Calu3 (cell line): ENCODE measurements at regions not wholly inside any gene's neighbourhood (a gene's known extent, or its start where the extent isn't known, plus 50 kb on each side); places are given as distances from the start of the nearest gene placed in this dataset.

ENCODE experiments used
- BruUV-seq: library from RNA; stranded (reverse); fragments of 400-500 nt; replicated peaks from 2 replicates; lab custom pipeline; 2021; lab: Mats Ljungman, UMichigan
- CTCF ChIA-PET: fragments of 300-600 bp; sonication (Branson Sonifier 250); formaldehyde crosslinking; loops from one replicate; lab custom pipeline; 2022; ENCODE audit warnings: antibody characterized with exemption; lab: Charles Lee
- DNase-seq: peaks from one replicate; pipeline ENCODE4 v3.0.0; 2022
- H3K27ac Mint-ChIP-seq: one replicate; pipeline ENCODE4 v1.8.0; 2022; ENCODE audit warnings: mixed read lengths; ENCODE audit not compliant: unreplicated experiment
- H3K27me3 Mint-ChIP-seq: one replicate; pipeline ENCODE4 v1.8.0; 2022; ENCODE audit warnings: mixed read lengths; ENCODE audit not compliant: unreplicated experiment
- H3K36me3 Mint-ChIP-seq: one replicate; pipeline ENCODE4 v1.8.0; 2022; ENCODE audit warnings: mild to moderate bottlenecking, moderate library complexity, mixed read lengths; ENCODE audit not compliant: insufficient read depth, unreplicated experiment
- H3K4me1 Mint-ChIP-seq: one replicate; pipeline ENCODE4 v1.8.0; 2022; ENCODE audit warnings: mild to moderate bottlenecking, low read depth, mixed read lengths; ENCODE audit not compliant: unreplicated experiment
- H3K4me3 Mint-ChIP-seq: one replicate; pipeline ENCODE4 v1.8.0; 2022; ENCODE audit warnings: mild to moderate bottlenecking, low read depth, moderate library complexity, mixed read lengths; ENCODE audit not compliant: unreplicated experiment
- H3K9me3 Mint-ChIP-seq: one replicate; pipeline ENCODE4 v1.8.0; 2022; ENCODE audit warnings: low read depth, mixed read lengths; ENCODE audit not compliant: unreplicated experiment
- intact Hi-C: fragments of 100-400 bp; cut with micrococcal nuclease; formaldehyde crosslinking; loops from one replicate; pipeline ENCODE4 v1.10.0; 2022; ENCODE audit not compliant: unreplicated experiment
- TF ChIP-seq, protein P1 (sequence below): fragments of 200-600 bp; IDR thresholded peaks from one replicate; pipeline ENCODE4 v1.8.0; 2022; ENCODE audit warnings: antibody characterized with exemption; ENCODE audit not compliant: unreplicated experiment

DNA sequence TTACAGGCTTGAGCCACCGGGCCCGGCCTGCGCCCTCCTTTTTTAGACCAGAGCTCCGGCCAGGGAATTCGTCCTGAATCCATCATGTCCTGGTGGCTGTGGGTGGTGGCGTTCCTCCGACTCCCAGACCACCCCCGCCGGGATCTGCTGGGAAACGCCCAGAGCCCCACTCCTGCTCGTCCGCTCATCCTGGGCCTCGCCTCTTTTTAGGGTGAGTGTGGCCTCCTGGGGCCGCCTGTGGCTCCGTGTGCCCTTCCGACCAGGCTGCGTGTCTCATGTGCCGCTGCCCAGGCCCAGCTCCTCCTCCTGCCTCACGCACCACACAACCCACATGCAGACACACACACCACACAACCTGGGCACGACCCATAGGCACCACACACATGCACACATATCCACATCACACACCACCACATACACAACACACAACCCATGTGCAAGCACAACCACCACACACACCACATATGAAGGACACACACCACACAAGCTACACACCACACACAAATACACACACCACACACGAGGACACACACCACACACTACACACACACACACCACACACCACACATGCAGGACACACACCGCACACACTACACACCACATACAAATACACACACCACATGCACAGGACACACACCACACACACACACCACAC lies 946.2 kb downstream of the BRD1 start:
- BruUV-seq: no TSS peak
- Mint-ChIP-seq H3K9me3 (peaks cover 9% of the 10 kb centered on the region), H3K4me3 (no peak overlapping the region), H3K27ac (no peak overlapping the region), H3K36me3 (no peaks in the 10 kb centered on the region), H3K4me1 (no peaks in the 10 kb centered on the region), H3K27me3 (no peaks in the 10 kb centered on the region)
- TF ChIP-seq, protein P1, sequence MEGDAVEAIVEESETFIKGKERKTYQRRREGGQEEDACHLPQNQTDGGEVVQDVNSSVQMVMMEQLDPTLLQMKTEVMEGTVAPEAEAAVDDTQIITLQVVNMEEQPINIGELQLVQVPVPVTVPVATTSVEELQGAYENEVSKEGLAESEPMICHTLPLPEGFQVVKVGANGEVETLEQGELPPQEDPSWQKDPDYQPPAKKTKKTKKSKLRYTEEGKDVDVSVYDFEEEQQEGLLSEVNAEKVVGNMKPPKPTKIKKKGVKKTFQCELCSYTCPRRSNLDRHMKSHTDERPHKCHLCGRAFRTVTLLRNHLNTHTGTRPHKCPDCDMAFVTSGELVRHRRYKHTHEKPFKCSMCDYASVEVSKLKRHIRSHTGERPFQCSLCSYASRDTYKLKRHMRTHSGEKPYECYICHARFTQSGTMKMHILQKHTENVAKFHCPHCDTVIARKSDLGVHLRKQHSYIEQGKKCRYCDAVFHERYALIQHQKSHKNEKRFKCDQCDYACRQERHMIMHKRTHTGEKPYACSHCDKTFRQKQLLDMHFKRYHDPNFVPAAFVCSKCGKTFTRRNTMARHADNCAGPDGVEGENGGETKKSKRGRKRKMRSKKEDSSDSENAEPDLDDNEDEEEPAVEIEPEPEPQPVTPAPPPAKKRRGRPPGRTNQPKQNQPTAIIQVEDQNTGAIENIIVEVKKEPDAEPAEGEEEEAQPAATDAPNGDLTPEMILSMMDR: no peak
- intact Hi-C loops: no loop called here
- CTCF ChIA-PET: no interaction called here
- DNase-seq: no peak

DNA sequence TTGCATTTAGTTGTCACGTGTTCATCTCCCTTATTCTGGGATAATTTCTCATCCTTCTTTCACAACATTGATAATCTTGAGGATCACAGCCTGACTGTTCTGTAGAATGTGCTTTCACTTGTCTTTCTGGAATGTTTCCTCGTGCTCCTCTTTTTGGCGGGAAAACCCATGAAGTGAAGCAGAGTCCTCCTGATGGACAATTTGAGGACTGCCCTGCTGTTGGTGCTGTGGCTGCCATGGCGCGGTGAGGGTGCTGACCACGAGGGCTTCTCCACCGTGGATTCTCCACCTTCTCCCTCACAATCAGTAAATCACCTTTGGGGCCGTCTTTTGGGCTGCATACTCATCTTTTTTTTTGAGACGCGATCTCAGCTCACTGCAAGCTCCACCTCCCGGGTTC lies 946.9 kb downstream of the BRD1 start:
- CTCF ChIA-PET: no interaction called here
- no TSS peak for BruUV-seq
- H3K36me3 Mint-ChIP-seq: no peaks in the 10 kb centered on the region
- no peaks in the 10 kb centered on the region for H3K27me3 Mint-ChIP-seq
- intact Hi-C loops: no loop called here
- H3K4me1 Mint-ChIP-seq: no peaks in the 10 kb centered on the region
- H3K4me3 Mint-ChIP-seq: no peak overlapping the region
- peaks cover 7% of the 10 kb centered on the region for H3K9me3 Mint-ChIP-seq
- TF ChIP-seq, protein P1: no peak
- DNase-seq: no peak
- no peak overlapping the region for H3K27ac Mint-ChIP-seq

DNA sequence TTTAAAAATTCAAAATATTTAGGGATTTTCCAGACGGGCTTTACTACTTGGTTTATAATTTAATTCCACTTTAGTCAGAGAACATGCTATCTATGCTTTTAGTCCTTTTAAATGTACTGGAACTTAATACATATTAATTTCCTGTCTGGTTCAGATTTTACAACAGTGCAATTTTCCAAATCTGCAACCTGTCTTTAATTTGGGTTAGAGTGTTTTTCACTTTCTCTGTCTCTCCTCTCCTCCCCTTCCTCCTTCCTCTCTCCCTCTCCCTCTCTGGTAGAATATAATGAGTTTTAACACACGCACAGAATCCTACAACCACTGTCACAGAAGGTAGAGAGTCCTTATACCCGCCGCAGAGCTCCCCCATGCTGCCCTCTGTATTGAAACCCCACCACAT lies 950.7 kb downstream of the BRD1 start:
- intact Hi-C loops: no loop called here
- Mint-ChIP-seq H3K4me3 (no peak overlapping the region), H3K27me3 (no peaks in the 10 kb centered on the region), H3K27ac (no peak overlapping the region), H3K36me3 (no peaks in the 10 kb centered on the region), H3K9me3 (peaks cover 14% of the 10 kb centered on the region), H3K4me1 (no peaks in the 10 kb centered on the region)
- TF ChIP-seq, protein P1: no peak
- CTCF ChIA-PET: no interaction called here
- no TSS peak for BruUV-seq
- no peak for DNase-seq

GRCh38 chr22:48874956-48875355 lies 952.7 kb downstream of the BRD1 start:
- Mint-ChIP-seq H3K27me3 (no peaks in the 10 kb centered on the region), H3K4me3 (no peak overlapping the region), H3K9me3 (peaks cover 18% of the 10 kb centered on the region), H3K27ac (no peak overlapping the region), H3K4me1 (no peaks in the 10 kb centered on the region), H3K36me3 (no peaks in the 10 kb centered on the region)
- intact Hi-C loops: no loop called here
- no peak for DNase-seq
- BruUV-seq: no TSS peak
- CTCF ChIA-PET: no interaction called here
- TF ChIP-seq, protein P1: no peak
